ENCODE measurements at regions not wholly inside any gene's neighbourhood (a gene's known extent, or its start where the extent isn't known, plus 50 kb on each side); places are given as distances from the start of the nearest gene placed in this dataset.

DNA sequence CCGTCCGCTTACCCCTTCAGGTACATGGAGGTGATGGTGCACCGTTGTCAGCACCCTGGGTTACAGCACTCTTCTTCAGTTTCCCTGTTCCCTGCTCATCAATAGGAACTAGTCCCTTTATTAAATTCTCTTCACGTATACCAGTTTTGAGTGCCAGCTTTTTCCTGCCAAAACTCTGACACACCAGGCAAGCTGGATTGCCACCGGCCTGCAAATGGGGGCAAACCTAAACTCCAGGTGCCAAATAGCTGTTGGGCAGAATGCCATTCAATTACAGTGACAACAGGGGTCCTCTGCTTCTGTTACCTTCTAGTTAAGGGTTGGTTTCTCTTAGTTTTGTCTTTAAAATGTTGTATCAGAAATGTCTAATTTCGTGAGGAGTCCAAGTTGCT, 400.4 kb downstream of the OSTF1 start:
- Histone ChIP-seq H3K27ac (ENCODE audit: low read depth in 1 of 2, low read length in 2 of 2) (no peak overlapping the region), H3K36me3 (ENCODE audit: control insufficient read depth in 4 of 4, insufficient read depth in 3 of 4, low read depth in 1 of 4, low read length in 3 of 4) (no peaks in the 10 kb centered on the region)
- 86% methylated on average over 6 of the region's 6 CpGs for WGBS

DNA sequence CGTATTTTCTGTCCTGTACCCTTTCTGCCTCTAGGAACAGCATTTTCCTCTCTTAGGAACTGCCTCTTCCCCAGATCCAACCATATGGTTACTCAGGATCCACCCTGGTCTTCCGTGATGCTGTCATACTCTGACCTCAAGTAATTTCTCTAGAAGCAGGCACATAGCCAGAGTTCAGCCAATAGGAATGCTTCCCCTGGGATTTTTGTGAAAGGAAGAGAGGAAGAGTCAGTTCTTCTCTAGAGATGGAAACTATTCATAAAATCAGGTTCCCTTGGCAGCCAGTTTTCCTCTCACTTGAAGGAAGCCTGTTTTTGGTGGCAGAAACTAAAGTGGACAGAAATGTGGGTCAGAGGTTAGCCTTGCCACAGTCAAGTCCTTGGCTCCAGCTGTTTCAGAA, 400.1 kb upstream of the PCSK5 start:
- 69% methylated on average over 2 of the region's 2 CpGs for WGBS
- no peak overlapping the region for H3K9ac ChIP-seq (ENCODE audit: low read depth in 1 of 2, low read length in 2 of 2)
- TF ChIP-seq EGR1 (IDR thresholded peaks at IDR 0.05; ENCODE audit: low read depth in 2 of 2) = no peak
- no peak for TF ChIP-seq ZBTB33 (IDR thresholded peaks at IDR 0.05)
- no peak for TF ChIP-seq CTCF (IDR thresholded peaks at IDR 0.05; ENCODE audit: low read depth, low read length, missing input control)
- TF ChIP-seq REST (IDR thresholded peaks at IDR 0.05) = no peak

More for the DNA sequence above, 400.4 kb downstream of the OSTF1 start:
- Histone ChIP-seq H3K27me3 (ENCODE audit: control insufficient read depth in 4 of 4, insufficient read depth in 4 of 4, low read length in 3 of 4) (no peaks in the 10 kb centered on the region), H3K9me3 (ENCODE audit: control insufficient read depth in 4 of 4, low read length in 3 of 4) (no peaks in the 10 kb centered on the region), H3K4me1 (ENCODE audit: control insufficient read depth in 4 of 4, insufficient read depth in 4 of 4, low read length in 3 of 4) (no peaks in the 10 kb centered on the region), H3K4me3 (ENCODE audit: low read depth in 1 of 3, low read length in 3 of 3) (no peak overlapping the region), H3K9ac (ENCODE audit: low read depth in 1 of 2, low read length in 2 of 2) (no peak overlapping the region)
- TF ChIP-seq EGR1 (IDR thresholded peaks at IDR 0.05; ENCODE audit: low read depth in 2 of 2) (no peak), REST (IDR thresholded peaks at IDR 0.05) (no peak), GABPA (IDR thresholded peaks at IDR 0.05 in 1 of 2, conservative IDR thresholded peaks at IDR 0.05 in 1 of 2) (no peak), NR2F2 (IDR thresholded peaks at IDR 0.05) (no peak), SP1 (IDR thresholded peaks at IDR 0.05) (no peak), FOXA2 (IDR thresholded peaks at IDR 0.05) (no peak), RAD21 (IDR thresholded peaks at IDR 0.05) (no peak), HNF4A (conservative IDR thresholded peaks at IDR 0.05) (no peak), ZBTB33 (IDR thresholded peaks at IDR 0.05) (no peak), TAF1 (conservative IDR thresholded peaks at IDR 0.05) (no peak), HNF4G (IDR thresholded peaks at IDR 0.05) (no peak), JUND (IDR thresholded peaks at IDR 0.05) (no peak), MAX (IDR thresholded peaks at IDR 0.05) (no peak)
- TF ChIP-seq, protein P1, sequence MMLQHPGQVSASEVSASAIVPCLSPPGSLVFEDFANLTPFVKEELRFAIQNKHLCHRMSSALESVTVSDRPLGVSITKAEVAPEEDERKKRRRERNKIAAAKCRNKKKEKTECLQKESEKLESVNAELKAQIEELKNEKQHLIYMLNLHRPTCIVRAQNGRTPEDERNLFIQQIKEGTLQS (IDR thresholded peaks at IDR 0.05) = no peak
- DNase-seq (ENCODE audit: low spot score) = no peak

More for the DNA sequence above, 400.1 kb upstream of the PCSK5 start:
- DNase-seq (ENCODE audit: low spot score) = no peak
- H3K27ac ChIP-seq (ENCODE audit: low read depth in 1 of 2, low read length in 2 of 2) = no peak overlapping the region
- no peak overlapping the region for H3K4me3 ChIP-seq (ENCODE audit: low read depth in 1 of 3, low read length in 3 of 3)
- no peaks in the 10 kb centered on the region for H3K4me1 ChIP-seq (ENCODE audit: control insufficient read depth in 4 of 4, insufficient read depth in 4 of 4, low read length in 3 of 4)
- H3K36me3 ChIP-seq (ENCODE audit: control insufficient read depth in 4 of 4, insufficient read depth in 3 of 4, low read depth in 1 of 4, low read length in 3 of 4) = no peaks in the 10 kb centered on the region
- no peaks in the 10 kb centered on the region for H3K27me3 ChIP-seq (ENCODE audit: control insufficient read depth in 4 of 4, insufficient read depth in 4 of 4, low read length in 3 of 4)
- no peaks in the 10 kb centered on the region for H3K9me3 ChIP-seq (ENCODE audit: control insufficient read depth in 4 of 4, low read length in 3 of 4)

Data from liver (tissue), 8 donors.